ENCODE measurements at regions not wholly inside any gene's neighbourhood (a gene's known extent, or its start where the extent isn't known, plus 50 kb on each side); places are given as distances from the start of the nearest gene placed in this dataset.

DNA sequence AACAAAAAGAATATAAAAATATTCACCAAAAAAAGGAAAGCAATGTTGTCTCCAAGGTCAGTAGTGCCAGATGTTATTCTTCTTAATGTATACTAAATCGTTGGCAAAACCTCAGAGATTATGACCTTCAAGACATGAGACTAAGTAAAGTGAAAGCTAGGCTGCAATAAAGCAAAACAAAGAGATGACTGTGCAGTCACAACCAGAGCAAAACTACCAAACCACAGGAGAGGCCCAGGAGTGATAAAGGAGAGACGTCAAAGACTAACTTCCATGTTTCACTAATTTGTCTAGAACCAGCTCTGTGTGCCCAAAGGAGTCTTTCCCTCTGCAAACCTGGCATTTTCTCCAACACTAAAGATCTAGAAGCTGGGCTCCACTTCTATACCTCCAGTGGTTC is 155.9 kb upstream of the POU3F2 start:
- Histone ChIP-seq H3K27me3 (ENCODE audit: insufficient read depth, insufficient read length) (no peaks in the 10 kb centered on the region), H3K4me3 (ENCODE audit: insufficient read length, low read depth) (no peak overlapping the region), H3K9me3 (ENCODE audit: insufficient read depth, low read length) (no peaks in the 10 kb centered on the region), H3K36me3 (ENCODE audit: insufficient read depth, insufficient read length, low read length) (no peaks in the 10 kb centered on the region), H3K4me1 (ENCODE audit: insufficient read depth, insufficient read length) (no peaks in the 10 kb centered on the region), H3K9ac (ENCODE audit: insufficient read length, low read depth) (no peak overlapping the region)
- TF ChIP-seq SUZ12 (IDR thresholded peaks at IDR 0.05; ENCODE audit: extremely low read depth, insufficient read depth, insufficient read length) = no peak
- TF ChIP-seq YY1 (IDR thresholded peaks at IDR 0.05; ENCODE audit: insufficient read depth, insufficient read length) = no peak
- DNase-seq (ENCODE audit: low read depth, low spot score) = no peak

DNA sequence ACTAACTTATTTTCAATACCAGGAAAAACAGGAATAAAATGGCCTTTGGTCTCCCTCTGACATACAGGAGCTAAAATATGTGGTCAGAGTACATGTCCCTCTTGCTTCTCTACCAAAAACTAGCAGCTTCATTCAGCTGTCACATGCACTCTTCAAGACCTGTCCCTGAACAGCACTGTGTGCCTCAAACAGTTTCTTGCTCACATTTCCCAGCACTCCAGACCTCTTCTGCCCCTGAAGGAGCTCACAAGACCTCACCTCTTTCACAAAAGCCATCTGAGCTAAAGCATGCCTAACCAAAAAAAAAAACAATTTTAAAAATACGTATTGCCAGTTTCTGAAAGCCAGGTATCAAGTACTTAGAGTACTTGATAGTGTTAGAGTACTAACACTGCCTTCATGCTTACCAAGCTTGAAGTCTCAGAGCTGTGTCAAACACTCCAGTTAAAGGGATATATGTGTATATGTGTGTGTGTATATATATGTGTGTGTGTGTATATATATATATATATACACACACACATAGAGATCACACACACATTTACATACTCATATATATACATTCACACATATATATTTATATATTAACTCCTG is 148.3 kb upstream of the POU3F2 start:
- no peaks in the 10 kb centered on the region for H3K9me3 ChIP-seq (ENCODE audit: insufficient read depth, low read length)
- H3K9ac ChIP-seq (ENCODE audit: insufficient read length, low read depth) = no peak overlapping the region
- no peaks in the 10 kb centered on the region for H3K36me3 ChIP-seq (ENCODE audit: insufficient read depth, insufficient read length, low read length)
- no peaks in the 10 kb centered on the region for H3K27me3 ChIP-seq (ENCODE audit: insufficient read depth, insufficient read length)
- H3K4me3 ChIP-seq (ENCODE audit: insufficient read length, low read depth) = no peak overlapping the region
- no peak for TF ChIP-seq YY1 (IDR thresholded peaks at IDR 0.05; ENCODE audit: insufficient read depth, insufficient read length)
- no peak for TF ChIP-seq ZNF274 (IDR thresholded peaks at IDR 0.05; ENCODE audit: low read depth, low read length)
- TF ChIP-seq SUZ12 (IDR thresholded peaks at IDR 0.05; ENCODE audit: extremely low read depth, insufficient read depth, insufficient read length) = no peak
- no peak for DNase-seq (ENCODE audit: low read depth, low spot score)
- H3K4me1 ChIP-seq (ENCODE audit: insufficient read depth, insufficient read length) = no peaks in the 10 kb centered on the region

DNA sequence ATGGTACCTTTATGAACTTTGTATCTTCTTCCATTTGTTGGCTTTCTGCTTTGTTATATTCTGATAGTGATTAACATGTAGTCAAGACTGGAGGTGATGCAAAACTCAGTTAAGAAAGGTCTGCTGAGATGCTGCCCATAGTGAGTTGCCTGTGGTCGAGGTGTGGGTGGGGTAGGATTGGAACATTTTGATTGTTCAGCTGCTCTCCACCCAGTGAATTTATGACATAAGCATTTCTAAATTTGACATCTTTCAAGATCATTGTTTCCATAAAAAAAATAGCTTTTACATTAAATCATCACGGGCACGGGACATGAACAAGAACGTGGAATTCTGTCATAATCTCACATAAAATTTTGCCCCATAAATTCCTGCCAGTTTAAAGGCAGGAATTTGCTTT is 146.6 kb upstream of the POU3F2 start:
- Histone ChIP-seq H3K4me1 (ENCODE audit: insufficient read depth, insufficient read length) (no peaks in the 10 kb centered on the region), H3K4me3 (ENCODE audit: insufficient read length, low read depth) (no peak overlapping the region), H3K27me3 (ENCODE audit: insufficient read depth, insufficient read length) (no peaks in the 10 kb centered on the region), H3K9ac (ENCODE audit: insufficient read length, low read depth) (no peak overlapping the region), H3K9me3 (ENCODE audit: insufficient read depth, low read length) (no peaks in the 10 kb centered on the region), H3K36me3 (ENCODE audit: insufficient read depth, insufficient read length, low read length) (no peaks in the 10 kb centered on the region)
- no peak for DNase-seq (ENCODE audit: low read depth, low spot score)
- no peak for TF ChIP-seq ZNF274 (IDR thresholded peaks at IDR 0.05; ENCODE audit: low read depth, low read length)
- no peak for TF ChIP-seq SUZ12 (IDR thresholded peaks at IDR 0.05; ENCODE audit: extremely low read depth, insufficient read depth, insufficient read length)
- no peak for TF ChIP-seq YY1 (IDR thresholded peaks at IDR 0.05; ENCODE audit: insufficient read depth, insufficient read length)

DNA sequence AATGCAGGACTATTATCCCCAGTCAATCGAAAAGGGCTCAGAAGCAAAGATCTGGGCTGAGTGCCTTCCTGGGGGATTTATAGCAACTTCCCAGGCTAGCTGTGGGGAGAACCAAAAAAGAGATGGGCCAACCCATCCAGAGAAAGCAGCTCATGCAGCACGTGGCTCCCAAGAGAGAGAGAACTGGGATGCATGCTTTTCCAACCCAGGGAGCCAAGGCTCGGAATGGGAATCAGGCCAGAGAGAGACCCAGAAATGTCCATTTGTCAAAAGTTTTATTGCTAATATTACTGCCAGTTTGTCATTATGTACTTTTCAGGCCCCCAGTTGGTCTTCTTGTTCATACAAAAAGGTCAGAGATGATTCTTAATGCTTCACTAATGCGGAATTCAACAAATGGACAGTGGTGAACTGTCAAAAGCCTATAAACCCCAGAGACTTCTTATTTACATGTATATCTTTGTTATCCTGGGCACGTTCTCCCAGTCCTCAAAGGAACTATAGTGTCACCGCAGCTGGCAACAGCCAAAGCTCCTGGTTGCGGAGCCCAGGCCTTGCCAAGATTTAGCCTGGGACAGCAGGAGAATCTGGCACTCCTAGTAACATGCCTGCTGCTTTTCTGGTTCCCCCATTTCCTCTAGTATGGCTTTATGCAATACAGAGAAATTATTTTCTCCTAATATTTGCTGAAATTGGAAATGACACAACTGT is 139.1 kb upstream of the POU3F2 start:
- Histone ChIP-seq H3K27me3 (ENCODE audit: insufficient read depth, insufficient read length) (no peaks in the 10 kb centered on the region), H3K4me1 (ENCODE audit: insufficient read depth, insufficient read length) (no peaks in the 10 kb centered on the region), H3K4me3 (ENCODE audit: insufficient read length, low read depth) (no peak overlapping the region), H3K36me3 (ENCODE audit: insufficient read depth, insufficient read length, low read length) (no peaks in the 10 kb centered on the region), H3K9ac (ENCODE audit: insufficient read length, low read depth) (no peak overlapping the region), H3K9me3 (ENCODE audit: insufficient read depth, low read length) (no peaks in the 10 kb centered on the region)
- DNase-seq (ENCODE audit: low read depth, low spot score) = no peak
- TF ChIP-seq ZNF274 (IDR thresholded peaks at IDR 0.05; ENCODE audit: low read depth, low read length) (no peak), SUZ12 (IDR thresholded peaks at IDR 0.05; ENCODE audit: extremely low read depth, insufficient read depth, insufficient read length) (no peak), YY1 (IDR thresholded peaks at IDR 0.05; ENCODE audit: insufficient read depth, insufficient read length) (no peak)

DNA sequence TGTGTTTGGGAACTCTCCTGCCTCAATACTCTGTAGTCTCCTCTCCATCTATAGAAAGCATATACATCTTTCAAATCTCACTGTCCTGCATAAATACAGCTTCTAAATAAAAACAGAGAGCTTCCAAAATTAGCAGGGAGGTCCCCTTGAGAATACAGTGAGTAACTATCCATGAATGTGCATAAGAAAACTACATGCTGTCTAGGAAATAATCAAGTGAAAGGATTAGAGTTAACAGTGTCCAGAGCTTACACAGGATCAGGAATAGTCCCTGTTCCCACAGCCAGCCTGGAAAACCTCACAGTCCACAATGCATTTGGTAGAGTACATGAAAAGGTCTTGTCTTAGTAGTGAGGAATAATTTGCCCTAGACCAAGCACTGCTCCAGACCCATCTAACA is 123.0 kb upstream of the POU3F2 start:
- no peak for DNase-seq (ENCODE audit: low read depth, low spot score)
- no peak overlapping the region for H3K9ac ChIP-seq (ENCODE audit: insufficient read length, low read depth)

DNA sequence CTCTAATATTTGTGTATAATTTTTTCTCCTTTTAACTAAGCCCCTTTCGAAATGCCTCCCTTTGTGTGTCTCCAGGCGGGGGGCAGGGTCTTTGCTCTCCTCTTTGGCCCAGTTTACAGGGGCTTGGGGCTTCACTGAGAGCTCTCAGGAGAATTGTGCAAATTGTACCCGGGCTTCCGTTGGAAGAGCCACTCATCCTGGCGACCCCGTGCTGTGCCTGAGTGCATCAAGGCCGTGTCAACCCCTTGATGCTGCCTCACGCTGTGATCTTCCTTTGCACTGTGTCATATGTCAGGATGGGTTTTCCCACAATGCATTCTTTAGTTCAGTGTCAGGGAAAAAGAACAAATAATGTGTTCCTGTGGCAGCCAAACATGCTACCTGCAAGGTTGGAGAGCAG is 118.0 kb upstream of the POU3F2 start:
- Histone ChIP-seq H3K4me3 (ENCODE audit: insufficient read length, low read depth) (no peak overlapping the region), H3K9me3 (ENCODE audit: insufficient read depth, low read length) (no peaks in the 10 kb centered on the region), H3K27me3 (ENCODE audit: insufficient read depth, insufficient read length) (no peaks in the 10 kb centered on the region), H3K36me3 (ENCODE audit: insufficient read depth, insufficient read length, low read length) (no peaks in the 10 kb centered on the region), H3K4me1 (ENCODE audit: insufficient read depth, insufficient read length) (no peaks in the 10 kb centered on the region), H3K9ac (ENCODE audit: insufficient read length, low read depth) (no peak overlapping the region)
- DNase-seq (ENCODE audit: low read depth, low spot score) = no peak
- TF ChIP-seq ZNF274 (IDR thresholded peaks at IDR 0.05; ENCODE audit: low read depth, low read length) = no peak

More for the DNA sequence above, 123.0 kb upstream of the POU3F2 start:
- TF ChIP-seq ZNF274 (IDR thresholded peaks at IDR 0.05; ENCODE audit: low read depth, low read length) (no peak), SUZ12 (IDR thresholded peaks at IDR 0.05; ENCODE audit: extremely low read depth, insufficient read depth, insufficient read length) (no peak), YY1 (IDR thresholded peaks at IDR 0.05; ENCODE audit: insufficient read depth, insufficient read length) (no peak)
- Histone ChIP-seq H3K9me3 (ENCODE audit: insufficient read depth, low read length) (no peaks in the 10 kb centered on the region), H3K4me3 (ENCODE audit: insufficient read length, low read depth) (no peak overlapping the region), H3K27me3 (ENCODE audit: insufficient read depth, insufficient read length) (no peaks in the 10 kb centered on the region), H3K36me3 (ENCODE audit: insufficient read depth, insufficient read length, low read length) (no peaks in the 10 kb centered on the region), H3K4me1 (ENCODE audit: insufficient read depth, insufficient read length) (no peaks in the 10 kb centered on the region)

DNA sequence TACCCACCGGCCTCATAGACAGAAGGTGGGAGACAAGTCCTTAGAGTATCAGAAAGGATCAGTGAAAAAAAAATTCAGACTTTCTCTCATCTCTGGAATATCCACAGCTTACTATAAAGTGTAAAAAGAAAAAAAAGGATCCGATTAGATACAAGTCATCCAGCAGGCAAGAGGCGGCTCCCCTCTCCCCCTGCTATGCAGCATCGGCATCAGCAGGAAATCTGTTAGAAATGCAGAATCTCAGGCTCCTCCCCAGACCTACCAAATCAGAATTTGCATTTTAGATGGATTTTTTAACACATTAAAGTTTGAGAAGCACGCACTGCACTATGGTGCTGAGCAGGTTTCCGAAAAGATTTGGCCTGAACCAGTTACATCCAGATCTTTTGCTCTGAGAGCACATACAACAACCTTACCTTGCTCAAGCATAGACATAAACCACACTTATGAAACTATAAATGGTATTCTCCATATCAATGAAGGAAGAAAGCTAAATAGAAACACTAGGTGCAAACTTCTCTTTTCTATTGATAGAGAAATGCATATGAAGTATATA is 117.0 kb upstream of the POU3F2 start:
- H3K27me3 ChIP-seq (ENCODE audit: insufficient read depth, insufficient read length) = no peaks in the 10 kb centered on the region
- TF ChIP-seq ZNF274 (IDR thresholded peaks at IDR 0.05; ENCODE audit: low read depth, low read length) = no peak
- no peak for TF ChIP-seq SUZ12 (IDR thresholded peaks at IDR 0.05; ENCODE audit: extremely low read depth, insufficient read depth, insufficient read length)
- no peak for TF ChIP-seq YY1 (IDR thresholded peaks at IDR 0.05; ENCODE audit: insufficient read depth, insufficient read length)
- H3K4me1 ChIP-seq (ENCODE audit: insufficient read depth, insufficient read length) = no peaks in the 10 kb centered on the region
- no peak for DNase-seq (ENCODE audit: low read depth, low spot score)
- no peaks in the 10 kb centered on the region for H3K36me3 ChIP-seq (ENCODE audit: insufficient read depth, insufficient read length, low read length)
- H3K9me3 ChIP-seq (ENCODE audit: insufficient read depth, low read length) = no peaks in the 10 kb centered on the region
- no peak overlapping the region for H3K9ac ChIP-seq (ENCODE audit: insufficient read length, low read depth)
- no peak overlapping the region for H3K4me3 ChIP-seq (ENCODE audit: insufficient read length, low read depth)
